Upper lobe of left lung (tissue), 6 donors: ENCODE measurements at regions not wholly inside any gene's neighbourhood (a gene's known extent, or its start where the extent isn't known, plus 50 kb on each side); places are given as distances from the start of the nearest gene placed in this dataset.

ENCODE experiments used
- ATAC-seq, 2 donors: fragments of 200-7000 bp; cut with Tn5 transposase; one replicate each; pipeline ENCODE4 v1.9.1; 2022; ENCODE audit warnings: mild to moderate bottlenecking in 2 of 2, moderate library complexity in 2 of 2; ENCODE audit not compliant: low FRiP score in 2 of 2
- DNase-seq, 2 donors: peaks; one replicate each; pipeline ENCODE4 v3.0.0-alpha.2; 2019 to 2020
- H3K27ac ChIP-seq, 4 donors: fragments of 200-600 bp; sonication (generic); one replicate each; pipeline ENCODE4 v1.5.1; 2016 to 2019
- H3K27me3 ChIP-seq, 4 donors: fragments of 200-600 bp; sonication (generic); one replicate each; pipeline ENCODE4 v1.5.1; 2017 to 2019
- H3K36me3 ChIP-seq, 4 donors: fragments of 200-600 bp; sonication (generic); one replicate each; pipeline ENCODE4 v1.5.1; 2016 to 2019
- H3K4me1 ChIP-seq, 4 donors: fragments of 200-600 bp; sonication (generic); one replicate each; pipeline ENCODE4 v1.5.1; 2018 to 2019
- H3K4me3 ChIP-seq, 4 donors: fragments of 200-600 bp; sonication (generic); one replicate each; pipeline ENCODE4 v1.5.1; 2017 to 2019; ENCODE audit warnings: mild to moderate bottlenecking in 2 of 4, moderate library complexity in 1 of 4
- H3K9me3 ChIP-seq, 4 donors: fragments of 200-600 bp; sonication (generic); one replicate each; pipeline ENCODE4 v1.5.1; 2018 to 2019
- EP300 ChIP-seq, 4 donors: sonication (generic); formaldehyde crosslinking; IDR thresholded peaks; one replicate each; pipeline ENCODE4 v1.5.1; 2017; ENCODE audit warnings: antibody characterized with exemption in 4 of 4, control low read depth in 2 of 4
- POLR2A ChIP-seq, 4 donors: fragments of 450-650 bp; IDR thresholded peaks; one replicate each; pipeline ENCODE4 v1.5.1; 2016 to 2017; ENCODE audit warnings: antibody characterized with exemption in 4 of 4, mild to moderate bottlenecking in 2 of 4
- POLR2AphosphoS5 ChIP-seq, 2 donors: sonication (generic); formaldehyde crosslinking; IDR thresholded peaks; one replicate each; pipeline ENCODE4 v1.5.1; 2017; ENCODE audit warnings: antibody characterized with exemption in 2 of 2
- WGBS, 2 donors: methylation state at CpG; one replicate each; pipeline ENCODE4 v1.1.5; 2017 to 2018; 5-methylcytosine and 5-hydroxymethylcytosine counted together
- TF ChIP-seq, protein P1 (sequence below), 6 experiments: fragments of 450-650 bp in 4 of 6; fragments of 200-600 bp in 2 of 6; sonication (generic) in 2 of 6; IDR thresholded peaks; one replicate each; pipeline ENCODE4 v1.5.1; 2016 to 2019; ENCODE audit warnings: antibody characterized with exemption in 6 of 6
- donor health status: DM: no; HTN: no; CAD: no; lungs with moderate emphysema.
- donor health status: DM: no; HTN: yes; CAD: no; lungs with severe emphysema.

DNA sequence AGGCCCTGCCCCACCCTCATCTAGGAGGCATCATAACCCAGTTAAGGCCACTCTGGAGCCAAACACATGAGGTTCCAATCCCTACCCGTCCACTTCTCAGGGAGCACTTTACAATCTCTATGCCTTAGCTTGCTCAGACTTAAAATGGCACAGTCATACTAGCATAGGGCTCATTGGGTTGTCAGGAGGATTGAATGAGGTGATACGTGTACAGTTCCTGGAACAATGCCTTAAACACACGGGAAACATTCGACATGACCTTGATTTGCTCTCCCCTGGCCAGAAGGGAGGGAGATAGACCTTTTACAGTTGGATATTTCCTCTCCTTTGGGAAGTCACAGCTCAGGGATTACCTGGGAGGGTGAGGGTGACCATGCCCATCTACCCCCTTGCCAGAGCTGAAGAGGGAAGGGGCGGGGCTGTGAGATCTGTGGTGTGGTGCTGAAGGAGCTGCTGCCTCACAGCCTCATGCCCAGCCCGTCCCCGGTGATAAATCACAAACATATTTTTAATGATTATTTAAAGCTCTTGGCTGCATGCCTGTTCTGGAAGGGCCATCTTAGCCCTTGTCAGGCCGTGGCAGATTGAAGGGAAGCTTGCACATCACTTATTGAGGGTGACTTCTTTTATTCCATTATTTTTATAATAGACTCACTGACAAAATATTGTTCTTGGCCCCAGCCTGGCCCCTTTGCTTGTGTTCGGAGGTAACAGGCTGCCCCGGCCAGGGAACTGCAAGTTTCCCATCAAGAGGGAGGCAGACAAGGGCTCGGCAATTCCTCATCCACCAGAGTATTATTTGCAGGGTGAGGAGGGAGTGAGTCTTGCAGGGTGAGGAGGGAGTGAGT, 83.4 kb downstream of the FOXD2 start:
- no peak for ATAC-seq

DNA sequence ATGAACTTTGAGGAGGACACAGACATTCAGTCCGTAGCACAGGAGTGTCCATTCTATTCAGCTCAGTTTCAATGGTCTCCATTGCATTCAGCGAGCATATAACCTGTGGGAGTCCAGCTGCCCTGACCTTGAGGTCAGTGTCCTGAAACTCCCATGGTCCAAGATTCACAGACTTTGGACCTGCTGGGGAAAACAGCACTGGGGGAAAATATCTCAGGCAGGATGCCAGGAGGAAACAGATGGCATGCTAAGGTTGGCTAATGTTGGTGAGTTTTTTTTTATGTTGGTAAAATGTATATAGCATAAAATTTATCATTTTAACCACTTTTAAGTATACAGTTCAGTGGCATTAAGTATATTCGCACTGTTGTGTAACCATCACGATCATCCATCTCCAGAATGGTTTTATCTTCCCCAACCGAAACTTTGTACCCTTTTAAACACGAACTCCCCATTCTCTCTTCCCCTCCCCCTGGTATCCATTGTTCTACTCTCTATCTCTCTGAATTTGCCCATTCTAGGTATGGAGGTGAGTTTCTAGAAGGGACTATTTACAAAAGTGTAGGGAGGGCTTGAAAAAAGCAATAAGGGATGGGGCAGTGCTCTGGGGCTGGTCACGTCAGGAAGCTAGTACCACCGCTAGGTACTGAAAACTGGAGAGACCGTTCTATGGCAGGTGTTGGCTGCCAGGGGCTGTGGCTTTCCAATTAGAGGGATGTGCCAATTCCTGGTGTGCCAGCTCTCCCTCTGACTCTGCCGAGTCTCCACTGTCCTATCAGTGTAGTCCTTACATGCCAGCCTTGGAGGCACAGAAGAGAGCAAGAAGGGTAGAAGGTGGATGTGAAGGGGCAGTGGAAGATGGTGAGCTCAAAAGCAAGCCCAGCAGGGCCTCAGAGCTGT, 85.3 kb downstream of the FOXD2 start:
- 70 to 77% methylated on average over 10 of the region's 10 CpGs for WGBS, 2 donors
- TF ChIP-seq POLR2A (IDR thresholded peaks at IDR 0.05) (no peak), POLR2AphosphoS5 (IDR thresholded peaks at IDR 0.05) (no peak), EP300 (IDR thresholded peaks at IDR 0.05) (no peak)
- TF ChIP-seq, protein P1, sequence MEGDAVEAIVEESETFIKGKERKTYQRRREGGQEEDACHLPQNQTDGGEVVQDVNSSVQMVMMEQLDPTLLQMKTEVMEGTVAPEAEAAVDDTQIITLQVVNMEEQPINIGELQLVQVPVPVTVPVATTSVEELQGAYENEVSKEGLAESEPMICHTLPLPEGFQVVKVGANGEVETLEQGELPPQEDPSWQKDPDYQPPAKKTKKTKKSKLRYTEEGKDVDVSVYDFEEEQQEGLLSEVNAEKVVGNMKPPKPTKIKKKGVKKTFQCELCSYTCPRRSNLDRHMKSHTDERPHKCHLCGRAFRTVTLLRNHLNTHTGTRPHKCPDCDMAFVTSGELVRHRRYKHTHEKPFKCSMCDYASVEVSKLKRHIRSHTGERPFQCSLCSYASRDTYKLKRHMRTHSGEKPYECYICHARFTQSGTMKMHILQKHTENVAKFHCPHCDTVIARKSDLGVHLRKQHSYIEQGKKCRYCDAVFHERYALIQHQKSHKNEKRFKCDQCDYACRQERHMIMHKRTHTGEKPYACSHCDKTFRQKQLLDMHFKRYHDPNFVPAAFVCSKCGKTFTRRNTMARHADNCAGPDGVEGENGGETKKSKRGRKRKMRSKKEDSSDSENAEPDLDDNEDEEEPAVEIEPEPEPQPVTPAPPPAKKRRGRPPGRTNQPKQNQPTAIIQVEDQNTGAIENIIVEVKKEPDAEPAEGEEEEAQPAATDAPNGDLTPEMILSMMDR (IDR thresholded peaks at IDR 0.05), result no peak

More for the DNA sequence above, 83.4 kb downstream of the FOXD2 start:
- Histone ChIP-seq H3K4me1 (no peaks in the 10 kb centered on the region), H3K9me3 (no peaks in the 10 kb centered on the region), H3K27ac (no peak overlapping the region), H3K4me3 (no peak overlapping the region), H3K27me3 (no peaks in the 10 kb centered on the region), H3K36me3 (no peaks in the 10 kb centered on the region)
- DNase-seq, result no peak
- WGBS, 2 donors, result 51 to 55% methylated on average over 11 of the region's 11 CpGs
- TF ChIP-seq, protein P1 (IDR thresholded peaks at IDR 0.05), result no peak
- no peak for TF ChIP-seq POLR2A (IDR thresholded peaks at IDR 0.05)
- no peak for TF ChIP-seq EP300 (IDR thresholded peaks at IDR 0.05)

DNA sequence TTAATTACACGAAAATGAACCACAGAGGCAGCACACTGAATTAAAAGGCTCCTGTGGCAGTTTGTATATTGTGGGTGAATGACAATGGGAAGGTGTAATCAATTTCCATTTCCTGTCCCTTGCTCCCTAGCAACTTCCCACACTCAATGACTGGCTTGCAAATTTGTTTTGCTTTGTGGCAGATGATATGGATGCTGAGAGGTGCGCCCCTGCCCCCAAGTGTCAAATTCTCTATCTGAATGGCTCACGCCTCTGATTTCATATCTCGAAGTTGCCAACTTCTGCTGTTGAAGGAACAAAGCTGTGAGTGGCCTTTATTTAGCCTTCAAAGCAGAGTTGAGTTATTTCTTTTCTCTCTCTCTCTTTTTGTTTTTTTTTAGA, 86.0 kb downstream of the FOXD2 start:
- TF ChIP-seq POLR2AphosphoS5 (IDR thresholded peaks at IDR 0.05) (no peak), EP300 (IDR thresholded peaks at IDR 0.05) (no peak), POLR2A (IDR thresholded peaks at IDR 0.05) (no peak)
- TF ChIP-seq, protein P1 (IDR thresholded peaks at IDR 0.05), result no peak
- WGBS, 2 donors, result 45 to 53% methylated on average over 4 of the region's 4 CpGs
- H3K9me3 ChIP-seq, result peaks cover 0 to under 1% (median under 1%) of the 10 kb centered on the region in 4 donors
- no peak overlapping the region for H3K27ac ChIP-seq
- H3K27me3 ChIP-seq, result no peaks in the 10 kb centered on the region
- H3K4me1 ChIP-seq, result no peaks in the 10 kb centered on the region
- H3K36me3 ChIP-seq, result no peaks in the 10 kb centered on the region
- H3K4me3 ChIP-seq, result no peak overlapping the region
- DNase-seq (no peak), ATAC-seq (no peak)

More for the DNA sequence above, 85.3 kb downstream of the FOXD2 start:
- no peaks in the 10 kb centered on the region for H3K9me3 ChIP-seq
- no peaks in the 10 kb centered on the region for H3K4me1 ChIP-seq
- DNase-seq, result no peak
- ATAC-seq, result no peak
- no peaks in the 10 kb centered on the region for H3K27me3 ChIP-seq
- no peak overlapping the region for H3K27ac ChIP-seq
- no peaks in the 10 kb centered on the region for H3K36me3 ChIP-seq
- no peak overlapping the region for H3K4me3 ChIP-seq

DNA sequence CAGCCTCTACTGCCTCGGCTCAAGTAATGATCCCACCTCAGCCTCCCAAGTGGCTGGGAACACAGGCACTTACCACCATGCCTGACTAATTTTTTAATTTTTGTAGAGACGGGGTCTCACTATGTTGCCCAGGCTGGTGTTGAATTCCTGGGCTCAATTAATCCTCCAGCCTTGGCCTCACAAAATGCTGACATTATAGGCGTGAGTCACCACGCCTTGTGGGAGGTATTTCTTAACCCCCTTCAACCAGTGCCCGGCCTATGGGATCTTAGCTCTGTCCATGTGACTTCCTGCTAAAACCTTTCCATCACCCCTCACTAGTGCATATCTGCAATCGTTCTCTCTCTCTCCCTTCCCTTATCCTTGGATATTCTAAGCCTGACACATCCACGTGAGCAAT, 86.4 kb downstream of the FOXD2 start:
- 70 to 78% methylated on average over 7 of the region's 7 CpGs for WGBS, 2 donors
- ATAC-seq (no peak), DNase-seq (no peak)
- no peak for TF ChIP-seq EP300 (IDR thresholded peaks at IDR 0.05)
- TF ChIP-seq POLR2AphosphoS5 (IDR thresholded peaks at IDR 0.05), result no peak
- TF ChIP-seq, protein P1 (IDR thresholded peaks at IDR 0.05), result no peak
- no peak for TF ChIP-seq POLR2A (IDR thresholded peaks at IDR 0.05)
- no peak overlapping the region for H3K27ac ChIP-seq
- H3K9me3 ChIP-seq, result peaks cover 2 to 5% (median 4%) of the 10 kb centered on the region in 4 donors
- H3K4me3 ChIP-seq, result no peak overlapping the region
- no peaks in the 10 kb centered on the region for H3K36me3 ChIP-seq
- no peaks in the 10 kb centered on the region for H3K27me3 ChIP-seq
- H3K4me1 ChIP-seq, result no peaks in the 10 kb centered on the region
